ENCODE measurements at regions not wholly inside any gene's neighbourhood (a gene's known extent, or its start where the extent isn't known, plus 50 kb on each side); places are given as distances from the start of the nearest gene placed in this dataset.

DNA sequence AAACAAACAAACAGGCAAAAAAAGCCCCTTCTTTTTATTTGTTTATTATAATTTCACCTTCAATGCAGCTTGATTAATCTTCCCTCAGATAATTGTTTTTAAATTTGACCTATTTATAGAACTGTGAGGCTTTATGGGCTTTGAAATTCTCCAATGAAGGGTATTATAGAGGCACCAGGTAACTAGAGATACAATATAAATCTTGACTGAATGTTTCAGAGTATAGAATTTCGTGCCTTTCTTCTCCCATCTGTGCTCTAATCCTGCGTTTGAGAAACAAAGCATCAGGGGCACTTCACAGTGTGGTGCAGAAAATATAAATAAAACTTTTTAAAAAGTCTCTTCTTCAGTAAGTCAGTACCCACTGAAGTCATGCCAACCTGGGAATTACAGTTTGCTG lies 120.9 kb downstream of the ANKRD50 start:
- no peak for TF ChIP-seq CTCF (IDR thresholded peaks at IDR 0.05)
- no peak for ATAC-seq
- intact Hi-C loops (cut with DNase I), result no loop called here
- H3K27ac ChIP-seq, result no peak overlapping the region
- H3K27me3 ChIP-seq (ENCODE audit: low read depth), result no peaks in the 10 kb centered on the region
- H3K4me1 ChIP-seq, result no peaks in the 10 kb centered on the region
- H3K36me3 ChIP-seq, result no peaks in the 10 kb centered on the region
- H3K9me3 ChIP-seq, result peaks cover 6% of the 10 kb centered on the region
- no peak for DNase-seq
- no peak overlapping the region for H3K4me3 ChIP-seq

GRCh38 chr4:124593494-124593893 lies 119.0 kb downstream of the ANKRD50 start:
- Histone ChIP-seq H3K4me1 (no peaks in the 10 kb centered on the region), H3K9me3 (no peaks in the 10 kb centered on the region), H3K27ac (no peak overlapping the region), H3K36me3 (no peaks in the 10 kb centered on the region), H3K4me3 (no peak overlapping the region), H3K27me3 (ENCODE audit: low read depth) (no peaks in the 10 kb centered on the region)
- no peak for ATAC-seq
- TF ChIP-seq CTCF (IDR thresholded peaks at IDR 0.05), result no peak
- intact Hi-C loops (cut with DNase I), result no loop called here
- no peak for DNase-seq

DNA sequence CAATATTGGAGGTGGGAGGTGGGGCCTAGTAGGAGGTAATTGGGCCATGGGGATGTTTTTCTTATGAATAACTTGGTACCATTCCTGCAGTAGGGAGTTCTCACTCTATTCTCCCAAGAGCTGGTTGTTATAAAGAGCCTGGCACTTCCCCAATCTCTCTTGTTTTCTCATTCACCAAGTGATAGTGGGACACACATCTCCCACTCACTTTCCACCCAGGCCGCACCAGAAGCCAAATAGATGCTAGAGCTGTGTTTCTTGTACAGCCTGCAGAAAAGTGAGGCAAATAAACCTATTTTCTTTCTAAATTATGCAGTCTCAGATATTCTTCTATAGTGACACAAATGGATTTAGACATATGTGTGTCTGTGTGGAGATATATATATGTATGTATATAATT lies 117.6 kb downstream of the ANKRD50 start:
- intact Hi-C loops (cut with DNase I), result no loop called here
- H3K27me3 ChIP-seq (ENCODE audit: low read depth), result no peaks in the 10 kb centered on the region
- no peaks in the 10 kb centered on the region for H3K9me3 ChIP-seq
- H3K4me1 ChIP-seq, result no peaks in the 10 kb centered on the region
- no peak for TF ChIP-seq CTCF (IDR thresholded peaks at IDR 0.05)
- H3K4me3 ChIP-seq, result no peak overlapping the region
- H3K27ac ChIP-seq, result no peak overlapping the region
- ATAC-seq (no peak), DNase-seq (no peak)
- no peaks in the 10 kb centered on the region for H3K36me3 ChIP-seq

- no peak for ATAC-seq
- intact Hi-C loops (cut with DNase I), result no loop called here
- H3K36me3 ChIP-seq, result no peaks in the 10 kb centered on the region
Observed at GRCh38 chr4:124596816-124597215, 115.7 kb downstream of the ANKRD50 start.

DNA sequence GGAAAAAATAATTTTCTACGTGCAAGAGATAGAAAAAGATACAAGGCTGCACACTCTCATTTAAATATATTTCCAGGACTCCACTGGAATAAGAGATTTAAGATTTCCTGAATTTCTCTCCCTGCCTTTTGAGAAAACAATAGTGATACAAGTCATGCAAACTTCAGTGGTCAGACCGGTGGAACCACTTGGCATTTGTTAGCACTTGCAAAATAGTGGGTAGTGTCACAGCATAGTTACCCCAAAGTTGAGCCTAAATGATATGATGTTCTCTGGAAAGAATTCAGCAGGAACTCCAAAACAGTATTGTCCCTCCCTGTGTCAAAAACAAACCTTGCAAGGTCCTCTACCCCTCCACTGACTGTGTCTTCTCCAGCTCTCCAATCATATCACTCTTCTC lies 102.3 kb downstream of the ANKRD50 start:
- intact Hi-C loops (cut with DNase I), result no loop called here
- peak; percentile 24 to 56 for ATAC-seq
- Histone ChIP-seq H3K27ac (no peak overlapping the region), H3K4me3 (no peak overlapping the region), H3K27me3 (ENCODE audit: low read depth) (no peaks in the 10 kb centered on the region), H3K36me3 (no peaks in the 10 kb centered on the region), H3K9me3 (no peaks in the 10 kb centered on the region), H3K4me1 (no peaks in the 10 kb centered on the region)
- peak; percentile 35 for DNase-seq
- TF ChIP-seq CTCF (IDR thresholded peaks at IDR 0.05), result no peak

More at GRCh38 chr4:124596816-124597215, 115.7 kb downstream of the ANKRD50 start:
- Histone ChIP-seq H3K4me1 (no peaks in the 10 kb centered on the region), H3K27ac (no peak overlapping the region), H3K27me3 (ENCODE audit: low read depth) (no peaks in the 10 kb centered on the region), H3K9me3 (no peaks in the 10 kb centered on the region), H3K4me3 (no peak overlapping the region)
- no peak for TF ChIP-seq CTCF (IDR thresholded peaks at IDR 0.05)
- DNase-seq, result no peak

Data from lower lobe of right lung (tissue), 2 donors.